ENCODE measurements at regions not wholly inside any gene's neighbourhood (a gene's known extent, or its start where the extent isn't known, plus 50 kb on each side); places are given as distances from the start of the nearest gene placed in this dataset.

GRCh38 chr2:2839393-2839781 is 508.3 kb upstream of the MYT1L start:
- TF ChIP-seq CTCF (IDR thresholded peaks at IDR 0.05) (no peak), POLR2A (IDR thresholded peaks at IDR 0.05) (no peak)
